ENCODE measurements at regions not wholly inside any gene's neighbourhood (a gene's known extent, or its start where the extent isn't known, plus 50 kb on each side); places are given as distances from the start of the nearest gene placed in this dataset.
A peak's percentile ranks its signal among the peaks of the same experiment; 100 is the strongest.

GRCh38 chr22:27377501-27378295 lies 423.9 kb downstream of the MN1 start:
- no peak overlapping the region for H3K4me3 ChIP-seq (ENCODE audit: low read depth, low read length)
- TF ChIP-seq, protein P1, sequence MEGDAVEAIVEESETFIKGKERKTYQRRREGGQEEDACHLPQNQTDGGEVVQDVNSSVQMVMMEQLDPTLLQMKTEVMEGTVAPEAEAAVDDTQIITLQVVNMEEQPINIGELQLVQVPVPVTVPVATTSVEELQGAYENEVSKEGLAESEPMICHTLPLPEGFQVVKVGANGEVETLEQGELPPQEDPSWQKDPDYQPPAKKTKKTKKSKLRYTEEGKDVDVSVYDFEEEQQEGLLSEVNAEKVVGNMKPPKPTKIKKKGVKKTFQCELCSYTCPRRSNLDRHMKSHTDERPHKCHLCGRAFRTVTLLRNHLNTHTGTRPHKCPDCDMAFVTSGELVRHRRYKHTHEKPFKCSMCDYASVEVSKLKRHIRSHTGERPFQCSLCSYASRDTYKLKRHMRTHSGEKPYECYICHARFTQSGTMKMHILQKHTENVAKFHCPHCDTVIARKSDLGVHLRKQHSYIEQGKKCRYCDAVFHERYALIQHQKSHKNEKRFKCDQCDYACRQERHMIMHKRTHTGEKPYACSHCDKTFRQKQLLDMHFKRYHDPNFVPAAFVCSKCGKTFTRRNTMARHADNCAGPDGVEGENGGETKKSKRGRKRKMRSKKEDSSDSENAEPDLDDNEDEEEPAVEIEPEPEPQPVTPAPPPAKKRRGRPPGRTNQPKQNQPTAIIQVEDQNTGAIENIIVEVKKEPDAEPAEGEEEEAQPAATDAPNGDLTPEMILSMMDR (IDR thresholded peaks at IDR 0.05; ENCODE audit: low read depth, low read length), result no peak
- DNase-seq (ENCODE audit: low read depth), result peak; percentile 23

DNA sequence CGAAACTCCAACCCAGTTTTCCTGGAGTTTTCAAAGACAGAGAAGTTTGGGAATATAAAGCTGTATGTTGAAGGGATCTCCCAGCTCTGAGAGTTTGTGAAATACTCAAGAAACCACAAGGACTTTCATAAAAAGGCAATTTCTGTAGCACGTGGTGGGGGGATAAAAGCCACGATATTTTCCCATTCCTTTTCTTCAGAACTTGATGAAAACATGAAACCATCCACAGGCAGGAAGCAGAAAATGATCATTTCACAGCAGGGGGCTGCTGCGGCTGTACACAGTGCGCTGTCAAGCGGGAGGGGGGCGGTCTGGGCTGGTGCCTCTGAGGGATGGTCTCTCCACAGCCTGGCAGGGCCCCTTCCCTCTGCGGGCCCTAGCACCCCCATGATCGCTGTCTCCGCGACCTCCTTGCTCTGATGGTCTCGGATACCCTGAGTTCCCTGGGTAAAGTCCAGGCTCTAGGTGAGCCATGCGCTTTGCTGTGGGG lies 423.2 kb downstream of the MN1 start:
- DNase-seq (ENCODE audit: low read depth), result peak; percentile 14
- TF ChIP-seq MAX (IDR thresholded peaks at IDR 0.05; ENCODE audit: low read depth, low read length) (no peak), MYC (IDR thresholded peaks at IDR 0.05; ENCODE audit: low read depth, low read length) (no peak)
- H3K4me3 ChIP-seq (ENCODE audit: low read depth, low read length), result no peak overlapping the region

DNA sequence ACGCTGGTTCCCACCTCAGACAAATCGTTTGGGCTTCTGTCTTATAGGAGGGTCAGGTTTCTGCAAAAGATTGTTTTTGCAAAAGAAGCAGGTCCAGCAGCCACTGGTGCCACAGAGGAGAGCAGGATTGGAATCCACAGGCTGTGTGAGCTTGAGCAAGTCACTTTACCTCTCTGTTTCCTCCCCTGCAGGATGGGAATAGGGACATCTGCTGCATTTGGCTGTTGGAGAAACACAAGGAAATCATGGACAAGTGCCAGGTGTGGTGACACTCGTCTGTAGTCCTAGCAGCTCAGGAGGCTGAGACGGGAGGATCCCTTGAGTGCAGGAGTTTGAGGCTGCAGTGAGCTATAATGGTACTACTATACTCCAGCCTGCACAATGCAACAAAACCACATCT lies 422.6 kb downstream of the MN1 start:
- TF ChIP-seq, protein P1 (IDR thresholded peaks at IDR 0.05; ENCODE audit: low read depth, low read length), result no peak
- no peak for TF ChIP-seq MYC (IDR thresholded peaks at IDR 0.05; ENCODE audit: low read depth, low read length)
- TF ChIP-seq MAX (IDR thresholded peaks at IDR 0.05; ENCODE audit: low read depth, low read length), result no peak
- no peak for TF ChIP-seq POLR2A (IDR thresholded peaks at IDR 0.05; ENCODE audit: extremely low read depth, insufficient read length)
- H3K4me3 ChIP-seq (ENCODE audit: low read depth, low read length), result no peak overlapping the region

GRCh38 chr22:27380855-27381254 lies 420.7 kb downstream of the MN1 start:
- no peak overlapping the region for H3K4me3 ChIP-seq (ENCODE audit: low read depth, low read length)
- no peak for TF ChIP-seq MAX (IDR thresholded peaks at IDR 0.05; ENCODE audit: low read depth, low read length)
- TF ChIP-seq MYC (IDR thresholded peaks at IDR 0.05; ENCODE audit: low read depth, low read length), result no peak
- TF ChIP-seq, protein P1 (IDR thresholded peaks at IDR 0.05; ENCODE audit: low read depth, low read length), result no peak
- TF ChIP-seq POLR2A (IDR thresholded peaks at IDR 0.05; ENCODE audit: extremely low read depth, insufficient read length), result no peak
- no peak for DNase-seq (ENCODE audit: low read depth)

More for the DNA sequence above, 422.6 kb downstream of the MN1 start:
- no peak for DNase-seq (ENCODE audit: low read depth)

GRCh38 chr22:27381552-27381951 lies 420.0 kb downstream of the MN1 start:
- TF ChIP-seq, protein P1 (IDR thresholded peaks at IDR 0.05; ENCODE audit: low read depth, low read length), result no peak
- TF ChIP-seq POLR2A (IDR thresholded peaks at IDR 0.05; ENCODE audit: extremely low read depth, insufficient read length), result no peak
- TF ChIP-seq MYC (IDR thresholded peaks at IDR 0.05; ENCODE audit: low read depth, low read length), result no peak
- TF ChIP-seq MAX (IDR thresholded peaks at IDR 0.05; ENCODE audit: low read depth, low read length), result no peak
- H3K4me3 ChIP-seq (ENCODE audit: low read depth, low read length), result no peak overlapping the region
- no peak for DNase-seq (ENCODE audit: low read depth)

GRCh38 chr22:27381960-27382742 lies 419.4 kb downstream of the MN1 start:
- TF ChIP-seq, protein P1 (IDR thresholded peaks at IDR 0.05; ENCODE audit: low read depth, low read length), result peak; percentile 2
- TF ChIP-seq MYC (IDR thresholded peaks at IDR 0.05; ENCODE audit: low read depth, low read length), result no peak
- no peak for TF ChIP-seq MAX (IDR thresholded peaks at IDR 0.05; ENCODE audit: low read depth, low read length)
- no peak for TF ChIP-seq POLR2A (IDR thresholded peaks at IDR 0.05; ENCODE audit: extremely low read depth, insufficient read length)
- no peak overlapping the region for H3K4me3 ChIP-seq (ENCODE audit: low read depth, low read length)
- no peak for DNase-seq (ENCODE audit: low read depth)

All from NB4 (cell line).